H9 (cell line): ENCODE measurements at regions not wholly inside any gene's neighbourhood (a gene's known extent, or its start where the extent isn't known, plus 50 kb on each side); places are given as distances from the start of the nearest gene placed in this dataset.

Experiments used
- DNase-seq: peaks from one replicate; pipeline ENCODE4 v3.0.0-alpha.2; 2017
- H2AFZ ChIP-seq: one replicate; pipeline ENCODE4 v1.6.1; 2013; ENCODE audit warnings: mild to moderate bottlenecking, low read length, control low read depth, moderate library complexity
- H2AK5ac ChIP-seq: 2 replicates; pipeline ENCODE4 v1.6.1; 2013; ENCODE audit warnings: low read length, control low read depth, mixed read lengths; ENCODE audit not compliant: insufficient read length
- H2BK120ac ChIP-seq: one replicate; pipeline ENCODE4 v1.6.1; 2013; ENCODE audit warnings: low read depth, mild to moderate bottlenecking, low read length, control low read depth, inconsistent platforms; ENCODE audit not compliant: poor library complexity, severe bottlenecking
- H2BK12ac ChIP-seq: 2 replicates; pipeline ENCODE4 v1.6.1; 2013; ENCODE audit warnings: low read length, control low read depth, mixed read lengths, low read depth; ENCODE audit not compliant: insufficient read length
- H2BK15ac ChIP-seq: 2 replicates; pipeline ENCODE4 v1.6.1; 2013; ENCODE audit warnings: low read depth, low read length, control low read depth
- H2BK20ac ChIP-seq: one replicate; pipeline ENCODE4 v1.6.1; 2013; ENCODE audit warnings: low read depth, mild to moderate bottlenecking, low read length, control low read depth, inconsistent platforms; ENCODE audit not compliant: poor library complexity, severe bottlenecking
- H2BK5ac ChIP-seq: 2 replicates; pipeline ENCODE4 v1.6.1; 2013; ENCODE audit warnings: low read length, control low read depth, mixed read lengths; ENCODE audit not compliant: insufficient read length
- H3K14ac ChIP-seq: 2 replicates; pipeline ENCODE4 v1.6.1; 2013; ENCODE audit warnings: low read length, control low read depth; ENCODE audit not compliant: insufficient read depth
- H3K18ac ChIP-seq: 2 replicates; pipeline ENCODE4 v1.6.1; 2013; ENCODE audit warnings: low read depth, mild to moderate bottlenecking, mixed read lengths, low read length, control low read depth; ENCODE audit not compliant: insufficient read length
- H3K23ac ChIP-seq: 2 replicates; pipeline ENCODE4 v1.6.1; 2013; ENCODE audit warnings: low read length, control low read depth, mixed read lengths, low read depth; ENCODE audit not compliant: insufficient read length
- H3K23me2 ChIP-seq: 2 replicates; pipeline ENCODE4 v1.6.1; 2013; ENCODE audit warnings: low read depth, mild to moderate bottlenecking, mixed read lengths, low read length, control low read depth; ENCODE audit not compliant: insufficient read length, poor library complexity, severe bottlenecking
- H3K27ac ChIP-seq: 2 replicates; pipeline ENCODE4 v1.5.1; 2013; ENCODE audit warnings: low read length, control low read depth, mixed read lengths, low read depth; ENCODE audit not compliant: insufficient read length
- H3K27me3 ChIP-seq: 2 replicates; pipeline ENCODE4 v1.6.1; 2013; ENCODE audit warnings: low read length, control low read depth, inconsistent platforms; ENCODE audit not compliant: insufficient read depth
- H3K4ac ChIP-seq: 2 replicates; pipeline ENCODE4 v1.6.1; 2013; ENCODE audit warnings: low read depth, mild to moderate bottlenecking, control low read depth, inconsistent platforms, low read length, moderate library complexity
- H3K4me1 ChIP-seq: 2 replicates; pipeline ENCODE4 v1.6.1; 2013; ENCODE audit warnings: low read length, control low read depth, inconsistent platforms; ENCODE audit not compliant: insufficient read depth
- H3K4me2 ChIP-seq: 2 replicates; pipeline ENCODE4 v1.6.1; 2013; ENCODE audit warnings: low read length, control low read depth, mixed read lengths; ENCODE audit not compliant: insufficient read length, insufficient read depth
- H3K56ac ChIP-seq: 2 replicates; pipeline ENCODE4 v1.6.1; 2013; ENCODE audit warnings: low read depth, mild to moderate bottlenecking, mixed read lengths, low read length, control low read depth; ENCODE audit not compliant: insufficient read length
- H3K79me1 ChIP-seq: 2 replicates; pipeline ENCODE4 v1.6.1; 2013; ENCODE audit warnings: low read depth, mild to moderate bottlenecking, moderate library complexity, low read length, control low read depth, inconsistent platforms; ENCODE audit not compliant: insufficient read depth, poor library complexity, severe bottlenecking
- H3K79me2 ChIP-seq: 2 replicates; pipeline ENCODE4 v1.6.1; 2013; ENCODE audit warnings: low read length, control low read depth, inconsistent platforms; ENCODE audit not compliant: insufficient read depth
- H3K9ac ChIP-seq: 2 replicates; pipeline ENCODE4 v1.6.1; 2013; ENCODE audit warnings: low read length, control low read depth, mixed read lengths; ENCODE audit not compliant: insufficient read length; ENCODE audit errors: extremely low read depth
- H3K9me3 ChIP-seq: one replicate; pipeline ENCODE4 v1.6.1; 2013; ENCODE audit warnings: low read depth, low read length, inconsistent platforms; ENCODE audit not compliant: control insufficient read depth
- H3T11ph ChIP-seq: one replicate; pipeline ENCODE4 v1.6.1; 2013; ENCODE audit warnings: mild to moderate bottlenecking, low read length, control low read depth, inconsistent platforms
- H4K20me1 ChIP-seq: one replicate; pipeline ENCODE4 v1.6.1; 2013; ENCODE audit not compliant: control insufficient read depth, insufficient read length, insufficient read depth
- H4K5ac ChIP-seq: 2 replicates; pipeline ENCODE4 v1.6.1; 2013; ENCODE audit warnings: low read depth, mild to moderate bottlenecking, mixed read lengths, low read length, control low read depth; ENCODE audit not compliant: insufficient read length
- H4K8ac ChIP-seq: replicated peaks from 2 replicates; pipeline ENCODE4 v1.6.1; 2013; ENCODE audit warnings: low read length, control low read depth, mixed read lengths, low read depth; ENCODE audit not compliant: insufficient read length
- H4K91ac ChIP-seq: 2 replicates; pipeline ENCODE4 v1.6.1; 2013; ENCODE audit warnings: low read depth, mild to moderate bottlenecking, moderate library complexity, mixed read lengths, low read length, control low read depth; ENCODE audit not compliant: insufficient read length
- H3K27ac Mint-ChIP-seq, 3 experiments: 2 replicates in 2 of 3; 3 replicates in 1 of 3; pipeline ENCODE4 v1.8.0; 2020 to 2021; ENCODE audit warnings: mixed read lengths in 3 of 3, mild to moderate bottlenecking in 1 of 3, moderate library complexity in 1 of 3
- H3K27me3 Mint-ChIP-seq: 2 replicates; pipeline ENCODE4 v1.8.0; 2021; ENCODE audit warnings: low read depth, mild to moderate bottlenecking, moderate library complexity, mixed read lengths
- H3K36me3 Mint-ChIP-seq, 3 experiments: 2 replicates in 2 of 3; 3 replicates in 1 of 3; pipeline ENCODE4 v1.8.0; 2020 to 2021; ENCODE audit warnings: low read depth in 3 of 3, mixed read lengths in 3 of 3; ENCODE audit not compliant: insufficient read depth in 1 of 3
- H3K4me1 Mint-ChIP-seq, 2 experiments: 2 replicates each; pipeline ENCODE4 v1.8.0; 2020; ENCODE audit warnings: mixed read lengths in 2 of 2
- H3K4me3 Mint-ChIP-seq, 2 experiments: 2 replicates in 1 of 2; 3 replicates in 1 of 2; pipeline ENCODE4 v1.8.0; 2020 to 2021; ENCODE audit warnings: mild to moderate bottlenecking in 2 of 2, mixed read lengths in 2 of 2, moderate library complexity in 1 of 2
- H3K9me3 Mint-ChIP-seq, 2 experiments: 2 replicates in 1 of 2; 3 replicates in 1 of 2; pipeline ENCODE4 v1.8.0; 2020; ENCODE audit warnings: mild to moderate bottlenecking in 2 of 2, mixed read lengths in 2 of 2, moderate library complexity in 1 of 2
- CTCF ChIP-seq: fragments of 200-600 bp; sonication (generic); conservative IDR thresholded peaks from 3 replicates; pipeline ENCODE4 v1.8.0; 2021; ENCODE audit warnings: antibody characterized with exemption, mild to moderate bottlenecking
- WGBS: extraction: QIAGEN DNeasy Blood & Tissue Kit; methylation state at CpG from one replicate; pipeline ENCODE4 v1.1.7; 2013; ENCODE audit warnings: missing lambda C conversion rate, low lambda C conversion rate, mixed read lengths; ENCODE audit not compliant: insufficient read length; ENCODE audit errors: extremely low coverage; 5-methylcytosine and 5-hydroxymethylcytosine counted together

GRCh38 chr15:97023488-97023844 is 693.0 kb downstream of the NR2F2 start:
- Mint-ChIP-seq H3K36me3 (no peaks in the 10 kb centered on the region; a peak in 1 of 7 replicates), H3K27ac (no peak overlapping the region), H3K27me3 (no peaks in the 10 kb centered on the region), H3K9me3 (no peaks in the 10 kb centered on the region), H3K4me1 (peaks cover 0 to 4% of the 10 kb centered on the region in 2 experiments; a peak in 2 of 4 replicates), H3K4me3 (no peak overlapping the region)
- DNase-seq, result no peak
- no peak overlapping the region for H4K91ac ChIP-seq
- no peak overlapping the region for H3K23ac ChIP-seq
- no peak overlapping the region for H3K27ac ChIP-seq
- H2BK120ac ChIP-seq, result no peak overlapping the region
- no peaks in the 10 kb centered on the region for H3K27me3 ChIP-seq
- H3K79me1 ChIP-seq, result no peaks in the 10 kb centered on the region
- no peak overlapping the region for H4K8ac ChIP-seq
- no peak for TF ChIP-seq CTCF
- H3K4me2 ChIP-seq, result no peak overlapping the region
- no peak overlapping the region for H2BK15ac ChIP-seq
- H2AK5ac ChIP-seq, result no peak overlapping the region
- no peaks in the 10 kb centered on the region; the same call in 1 of the 2 replicates for H3K4me1 ChIP-seq
- no peak overlapping the region for H3T11ph ChIP-seq
- no peak overlapping the region for H3K14ac ChIP-seq
- H3K18ac ChIP-seq, result no peak overlapping the region
- H3K9ac ChIP-seq, result no peak overlapping the region
- no peak overlapping the region for H2BK20ac ChIP-seq
- no peak overlapping the region for H2AFZ ChIP-seq
- no peak overlapping the region for H3K4ac ChIP-seq
- H4K5ac ChIP-seq, result no peak overlapping the region
- WGBS, result no CpG with 5 or more reads among the region's 1 CpG
- no peak overlapping the region for H3K56ac ChIP-seq
- no peaks in the 10 kb centered on the region for H3K9me3 ChIP-seq
- H4K20me1 ChIP-seq, result no peaks in the 10 kb centered on the region
- H3K79me2 ChIP-seq, result no peaks in the 10 kb centered on the region
- no peak overlapping the region for H2BK5ac ChIP-seq
- H3K23me2 ChIP-seq, result no peaks in the 10 kb centered on the region
- no peak overlapping the region for H2BK12ac ChIP-seq
